NT2/D1 (cell line): ENCODE measurements at regions not wholly inside any gene's neighbourhood (a gene's known extent, or its start where the extent isn't known, plus 50 kb on each side); places are given as distances from the start of the nearest gene placed in this dataset.

Experiments used
- DNase-seq: peaks from one replicate; pipeline ENCODE4 v3.0.0-alpha.2; 2011; ENCODE audit warnings: low read depth, low spot score
- H3K27me3 ChIP-seq: 2 replicates; pipeline ENCODE4 v1.6.0; 2011; ENCODE audit warnings: mild to moderate bottlenecking; ENCODE audit not compliant: insufficient read length, insufficient read depth
- H3K36me3 ChIP-seq: 2 replicates; pipeline ENCODE4 v1.6.1; 2011; ENCODE audit warnings: mild to moderate bottlenecking, low read length, mixed read lengths; ENCODE audit not compliant: insufficient read depth, insufficient read length
- H3K4me1 ChIP-seq: 2 replicates; pipeline ENCODE4 v1.5.1; 2011; ENCODE audit not compliant: insufficient read depth, insufficient read length
- H3K4me3 ChIP-seq: 2 replicates; pipeline ENCODE4 v1.5.1; 2011; ENCODE audit warnings: low read depth; ENCODE audit not compliant: insufficient read length
- H3K9ac ChIP-seq: 2 replicates; pipeline ENCODE4 v1.6.0; 2011; ENCODE audit warnings: low read depth; ENCODE audit not compliant: insufficient read length
- H3K9me3 ChIP-seq: 2 replicates; pipeline ENCODE4 v1.5.1; 2011; ENCODE audit warnings: mild to moderate bottlenecking, low read length; ENCODE audit not compliant: insufficient read depth
- SUZ12 ChIP-seq: IDR thresholded peaks from 2 replicates; pipeline ENCODE4 v1.6.1; 2011; ENCODE audit not compliant: insufficient read length, insufficient read depth; ENCODE audit errors: extremely low read depth
- YY1 ChIP-seq: IDR thresholded peaks from 2 replicates; pipeline ENCODE4 v1.6.1; 2011; ENCODE audit not compliant: insufficient read length, insufficient read depth
- ZNF274 ChIP-seq: IDR thresholded peaks from 2 replicates; pipeline ENCODE4 v1.6.1; 2011; ENCODE audit warnings: mild to moderate bottlenecking, low read depth, low read length

- H3K9ac ChIP-seq, result no peak overlapping the region
- no peaks in the 10 kb centered on the region for H3K27me3 ChIP-seq
- no peaks in the 10 kb centered on the region for H3K9me3 ChIP-seq
- TF ChIP-seq ZNF274 (no peak), SUZ12 (no peak), YY1 (no peak)
- peak overlapping the region; percentile 11 for H3K4me3 ChIP-seq
- peaks cover 47% of the 10 kb centered on the region for H3K36me3 ChIP-seq
- peaks cover 4% of the 10 kb centered on the region for H3K4me1 ChIP-seq
- no peak for DNase-seq
These were observed 144.5 kb downstream of the CCDC34 start for GRCh38 chr11:27218421-27219038.

- no peak for TF ChIP-seq SUZ12
- TF ChIP-seq ZNF274, result no peak
- TF ChIP-seq YY1, result no peak
- peak overlapping the region; percentile 11 for H3K4me3 ChIP-seq
- H3K27me3 ChIP-seq, result no peaks in the 10 kb centered on the region
- no peaks in the 10 kb centered on the region for H3K9me3 ChIP-seq
- H3K9ac ChIP-seq, result no peak overlapping the region
- H3K4me1 ChIP-seq, result peaks cover 4% of the 10 kb centered on the region
- peaks cover 47% of the 10 kb centered on the region for H3K36me3 ChIP-seq
- no peak for DNase-seq
These were observed 145.0 kb downstream of the CCDC34 start for GRCh38 chr11:27217948-27218420.

GRCh38 chr11:27217496-27217895, 145.5 kb downstream of the CCDC34 start:
- H3K9me3 ChIP-seq, result no peaks in the 10 kb centered on the region
- peaks cover 4% of the 10 kb centered on the region for H3K4me1 ChIP-seq
- no peaks in the 10 kb centered on the region for H3K27me3 ChIP-seq
- TF ChIP-seq YY1 (no peak), ZNF274 (no peak), SUZ12 (no peak)
- H3K36me3 ChIP-seq, result peaks cover 49% of the 10 kb centered on the region
- no peak overlapping the region for H3K9ac ChIP-seq
- DNase-seq, result no peak
- no peak overlapping the region for H3K4me3 ChIP-seq

GRCh38 chr11:27216270-27217149, 146.5 kb downstream of the CCDC34 start:
- Histone ChIP-seq H3K4me3 (no peak overlapping the region), H3K9me3 (no peaks in the 10 kb centered on the region), H3K27me3 (no peaks in the 10 kb centered on the region), H3K9ac (no peak overlapping the region), H3K4me1 (peaks cover 4% of the 10 kb centered on the region), H3K36me3 (peaks cover 59% of the 10 kb centered on the region)
- DNase-seq, result no peak
- no peak for TF ChIP-seq SUZ12
- no peak for TF ChIP-seq YY1
- TF ChIP-seq ZNF274, result no peak

- no peaks in the 10 kb centered on the region for H3K27me3 ChIP-seq
- no peak overlapping the region for H3K4me3 ChIP-seq
- TF ChIP-seq ZNF274 (no peak), SUZ12 (no peak), YY1 (no peak)
- no peak overlapping the region for H3K9ac ChIP-seq
- no peak for DNase-seq
- H3K36me3 ChIP-seq, result peaks cover 68% of the 10 kb centered on the region
- peaks cover 4% of the 10 kb centered on the region for H3K4me1 ChIP-seq
- H3K9me3 ChIP-seq, result no peaks in the 10 kb centered on the region
These were observed 147.3 kb downstream of the CCDC34 start for GRCh38 chr11:27215471-27216269.

- TF ChIP-seq SUZ12 (no peak), ZNF274 (no peak), YY1 (no peak)
- Histone ChIP-seq H3K4me3 (no peak overlapping the region), H3K36me3 (peaks cover 71% of the 10 kb centered on the region), H3K9ac (no peak overlapping the region), H3K27me3 (no peaks in the 10 kb centered on the region), H3K9me3 (no peaks in the 10 kb centered on the region), H3K4me1 (peaks cover 4% of the 10 kb centered on the region)
- DNase-seq, result no peak
These were observed 148.3 kb downstream of the CCDC34 start for GRCh38 chr11:27214713-27215112.
